Neural cell (in vitro differentiated cells): ENCODE measurements at regions not wholly inside any gene's neighbourhood (a gene's known extent, or its start where the extent isn't known, plus 50 kb on each side); places are given as distances from the start of the nearest gene placed in this dataset.

Experiments used
- H2AFZ ChIP-seq: fragments of 200-600, 300-800 bp; sonication (generic), shearing (Covaris generic); 2 replicates; pipeline ENCODE4 v1.6.0; 2014; ENCODE audit warnings: low read depth, mild to moderate bottlenecking, antibody characterized with exemption, low read length, moderate library complexity
- H3F3A ChIP-seq: fragments of 200-600 bp; shearing (Covaris generic); 2 replicates; pipeline ENCODE4 v1.6.1; 2016; ENCODE audit warnings: mild to moderate bottlenecking, moderate library complexity, mixed read lengths, antibody characterized with exemption, low read length; ENCODE audit not compliant: insufficient read depth, poor library complexity, severe bottlenecking
- H3K27ac ChIP-seq: fragments of 200-600, 300-800 bp; sonication (generic), shearing (Covaris generic); 2 replicates; pipeline ENCODE4 v1.5.1; 2014; ENCODE audit warnings: mild to moderate bottlenecking, low read length, moderate library complexity
- H3K27me3 ChIP-seq: fragments of 300-800, 200-600 bp; sonication (generic), shearing (Covaris generic); 2 replicates; pipeline ENCODE4 v1.6.0; 2014; ENCODE audit warnings: mild to moderate bottlenecking, low read depth, low read length, moderate library complexity; ENCODE audit not compliant: insufficient read depth
- H3K36me3 ChIP-seq: fragments of 300-800, 200-600 bp; sonication (generic), shearing (Covaris generic); 2 replicates; pipeline ENCODE4 v1.5.1; 2014; ENCODE audit warnings: mild to moderate bottlenecking, antibody characterized with exemption, low read length, moderate library complexity; ENCODE audit not compliant: insufficient read depth
- H3K4me2 ChIP-seq: fragments of 300-800, 200-600 bp; sonication (generic), shearing (Covaris generic); 2 replicates; pipeline ENCODE4 v1.6.0; 2014; ENCODE audit warnings: mild to moderate bottlenecking, low read length
- H3K4me3 ChIP-seq: fragments of 300-800, 200-600 bp; sonication (generic), shearing (Covaris generic); 2 replicates; pipeline ENCODE4 v1.5.1; 2014; ENCODE audit warnings: mild to moderate bottlenecking, low read length, moderate library complexity
- H3K79me2 ChIP-seq: fragments of 200-600 bp; shearing (Covaris generic); replicated peaks from 2 replicates; pipeline ENCODE4 v1.6.0; 2014; ENCODE audit warnings: mild to moderate bottlenecking, low read length, moderate library complexity; ENCODE audit not compliant: insufficient read depth
- H3K9ac ChIP-seq: fragments of 300-800, 200-600 bp; sonication (generic), shearing (Covaris generic); 2 replicates; pipeline ENCODE4 v1.6.1; 2016; ENCODE audit warnings: mild to moderate bottlenecking, low read length, mixed read lengths
- H3K9me2 ChIP-seq: fragments of 200-600 bp; shearing (Covaris generic); 2 replicates; pipeline ENCODE4 v1.6.1; 2016; ENCODE audit warnings: mild to moderate bottlenecking, low read length, mixed read lengths; ENCODE audit not compliant: insufficient read depth
- H3K9me3 ChIP-seq: fragments of 200-600, 300-800 bp; sonication (generic), shearing (Covaris generic); 2 replicates; pipeline ENCODE4 v1.6.1; 2016; ENCODE audit warnings: mild to moderate bottlenecking, mixed run types, low read length, moderate library complexity, mixed read lengths
- H4K20me1 ChIP-seq: fragments of 200-600 bp; shearing (Covaris generic); 2 replicates; pipeline ENCODE4 v1.6.1; 2016; ENCODE audit warnings: mild to moderate bottlenecking, mixed run types; ENCODE audit not compliant: insufficient read depth
- CTCF ChIP-seq: fragments of 450-650 bp; IDR thresholded peaks from 2 replicates; pipeline ENCODE4 v1.5.1; 2014; ENCODE audit warnings: antibody characterized with exemption, mild to moderate bottlenecking, moderate library complexity; ENCODE audit not compliant: poor library complexity, severe bottlenecking
- EP300 ChIP-seq: fragments of 450-650 bp; conservative IDR thresholded peaks from 2 replicates; pipeline ENCODE4 v1.6.1; 2014; ENCODE audit warnings: antibody characterized with exemption, mild to moderate bottlenecking, moderate library complexity; ENCODE audit not compliant: poor library complexity, severe bottlenecking
- EZH2 ChIP-seq: fragments of 200-600, 300-800 bp; shearing (Covaris generic), sonication (generic); IDR thresholded peaks from 2 replicates; pipeline ENCODE4 v1.6.1; 2014; ENCODE audit warnings: antibody characterized with exemption, low read length, borderline replicate concordance, mild to moderate bottlenecking; ENCODE audit not compliant: insufficient read depth, poor library complexity, severe bottlenecking
- MXI1 ChIP-seq: fragments of 450-650 bp; conservative IDR thresholded peaks from 2 replicates; pipeline ENCODE4 v1.6.1; 2014; ENCODE audit warnings: antibody characterized with exemption, mild to moderate bottlenecking; ENCODE audit not compliant: poor library complexity, severe bottlenecking
- POLR2AphosphoS5 ChIP-seq: IDR thresholded peaks from 2 replicates; pipeline ENCODE4 v1.6.1; 2012
- RAD21 ChIP-seq: fragments of 450-650 bp; conservative IDR thresholded peaks from 2 replicates; pipeline ENCODE4 v1.6.1; 2014; ENCODE audit warnings: antibody characterized with exemption, mild to moderate bottlenecking, moderate library complexity
- REST ChIP-seq: IDR thresholded peaks from 2 replicates; pipeline ENCODE4 v1.6.1; 2012; ENCODE audit warnings: borderline replicate concordance
- SMC3 ChIP-seq: fragments of 450-650 bp; conservative IDR thresholded peaks from 2 replicates; pipeline ENCODE4 v1.6.1; 2014; ENCODE audit warnings: antibody characterized with exemption, mild to moderate bottlenecking, moderate library complexity; ENCODE audit not compliant: poor library complexity
- TAF1 ChIP-seq: IDR thresholded peaks from 2 replicates; pipeline ENCODE4 v1.6.1; 2012; ENCODE audit warnings: low read depth

GRCh38 chr9:90720621-90721265 lies 78.1 kb upstream of the DIRAS2 start:
- Histone ChIP-seq H3K36me3 (no peaks in the 10 kb centered on the region), H3K27me3 (no peaks in the 10 kb centered on the region), H3K4me3 (no peak overlapping the region), H3F3A (no peaks in the 10 kb centered on the region), H3K79me2 (no peaks in the 10 kb centered on the region), H3K9me2 (no peaks in the 10 kb centered on the region), H4K20me1 (no peaks in the 10 kb centered on the region), H3K4me2 (no peak overlapping the region), H3K27ac (no peak overlapping the region), H2AFZ (no peak overlapping the region), H3K9ac (no peak overlapping the region), H3K9me3 (no peaks in the 10 kb centered on the region)
- TF ChIP-seq RAD21, result no peak
- TF ChIP-seq TAF1, result no peak
- no peak for TF ChIP-seq EZH2
- no peak for TF ChIP-seq MXI1
- no peak for TF ChIP-seq REST
- TF ChIP-seq EP300, result no peak
- no peak for TF ChIP-seq POLR2AphosphoS5
- TF ChIP-seq CTCF, result no peak
- no peak for TF ChIP-seq SMC3

GRCh38 chr9:90706230-90706629 lies 63.6 kb upstream of the DIRAS2 start:
- no peak overlapping the region for H3K9ac ChIP-seq
- H3K4me2 ChIP-seq, result no peak overlapping the region
- H3K27me3 ChIP-seq, result no peaks in the 10 kb centered on the region
- no peak overlapping the region for H2AFZ ChIP-seq
- no peak overlapping the region for H3K4me3 ChIP-seq
- H4K20me1 ChIP-seq, result no peaks in the 10 kb centered on the region
- no peaks in the 10 kb centered on the region for H3K9me3 ChIP-seq
- H3K36me3 ChIP-seq, result no peaks in the 10 kb centered on the region
- no peaks in the 10 kb centered on the region for H3K9me2 ChIP-seq
- no peak overlapping the region for H3K27ac ChIP-seq
- no peaks in the 10 kb centered on the region for H3F3A ChIP-seq
- no peaks in the 10 kb centered on the region for H3K79me2 ChIP-seq
- no peak for TF ChIP-seq RAD21
- no peak for TF ChIP-seq EZH2
- no peak for TF ChIP-seq SMC3
- no peak for TF ChIP-seq CTCF
- no peak for TF ChIP-seq TAF1
- TF ChIP-seq EP300, result no peak
- no peak for TF ChIP-seq REST
- TF ChIP-seq MXI1, result no peak
- no peak for TF ChIP-seq POLR2AphosphoS5
